Hepatocyte (in vitro differentiated cells): ENCODE measurements at regions not wholly inside any gene's neighbourhood (a gene's known extent, or its start where the extent isn't known, plus 50 kb on each side); places are given as distances from the start of the nearest gene placed in this dataset.

Experiments used
- DNase-seq: peaks from one replicate; pipeline ENCODE4 v3.0.0-alpha.2; 2016; ENCODE audit warnings: low spot score
- H2AFZ ChIP-seq: fragments of 200-600 bp; sonication (generic); 2 replicates; pipeline ENCODE4 v1.6.0; 2016; ENCODE audit warnings: antibody characterized with exemption, mild to moderate bottlenecking
- H3K27ac ChIP-seq: fragments of 200-600 bp; sonication (generic); 2 replicates; pipeline ENCODE4 v1.5.1; 2016; ENCODE audit warnings: mild to moderate bottlenecking
- H3K27me3 ChIP-seq: fragments of 200-600 bp; sonication (generic); 2 replicates; pipeline ENCODE4 v1.6.1; 2016
- H3K36me3 ChIP-seq: fragments of 200-600 bp; sonication (generic); replicated peaks from 2 replicates; pipeline ENCODE4 v1.5.1; 2016; ENCODE audit warnings: low read depth; ENCODE audit not compliant: insufficient read depth
- H3K4me1 ChIP-seq: fragments of 200-600 bp; sonication (generic); 2 replicates; pipeline ENCODE4 v1.5.1; 2016; ENCODE audit warnings: mild to moderate bottlenecking, moderate library complexity; ENCODE audit not compliant: insufficient read depth
- H3K4me2 ChIP-seq: fragments of 200-600 bp; sonication (generic); 2 replicates; pipeline ENCODE4 v1.6.0; 2016
- H3K4me3 ChIP-seq: fragments of 200-600 bp; sonication (generic); 2 replicates; pipeline ENCODE4 v1.5.1; 2016; ENCODE audit warnings: mild to moderate bottlenecking
- H3K79me2 ChIP-seq: fragments of 200-600 bp; sonication (generic); 2 replicates; pipeline ENCODE4 v1.6.0; 2017; ENCODE audit warnings: mild to moderate bottlenecking
- H3K9me2 ChIP-seq: fragments of 200-600 bp; sonication (generic); replicated peaks from 2 replicates; pipeline ENCODE4 v1.6.0; 2017; ENCODE audit warnings: mild to moderate bottlenecking; ENCODE audit not compliant: insufficient read depth
- H3K9me3 ChIP-seq: fragments of 200-600 bp; sonication (generic); 2 replicates; pipeline ENCODE4 v1.5.1; 2016; ENCODE audit warnings: low read depth, mild to moderate bottlenecking
- H4K20me1 ChIP-seq: fragments of 200-600 bp; sonication (generic); 2 replicates; pipeline ENCODE4 v1.6.0; 2016; ENCODE audit warnings: mild to moderate bottlenecking; ENCODE audit not compliant: insufficient read depth, poor library complexity, severe bottlenecking
- CTCF ChIP-seq: fragments of 200-600 bp; sonication (generic); IDR thresholded peaks from 2 replicates; pipeline ENCODE4 v1.5.1; 2016; ENCODE audit warnings: antibody characterized with exemption, mild to moderate bottlenecking; ENCODE audit not compliant: poor library complexity
- EZH2 ChIP-seq: fragments of 200-600 bp; sonication (generic); IDR thresholded peaks from 2 replicates; pipeline ENCODE4 v1.6.1; 2016; ENCODE audit warnings: antibody characterized with exemption, mild to moderate bottlenecking, borderline replicate concordance
- EZH2phosphoT487 ChIP-seq: fragments of 200-600 bp; sonication (generic); IDR thresholded peaks from one replicate; pipeline ENCODE4 v1.6.1; 2018; ENCODE audit warnings: antibody characterized with exemption, mild to moderate bottlenecking, low read depth, moderate library complexity; ENCODE audit not compliant: unreplicated experiment, severe bottlenecking
- WGBS: methylation state at CpG from one replicate; pipeline ENCODE4 v1.1.6; 2016; ENCODE audit warnings: low lambda C conversion rate; ENCODE audit errors: missing lambda C conversion rate; 5-methylcytosine and 5-hydroxymethylcytosine counted together

- no peak overlapping the region for H2AFZ ChIP-seq
- DNase-seq = no peak
- H3K4me2 ChIP-seq = no peak overlapping the region
- no peak overlapping the region for H3K27ac ChIP-seq
- H3K27me3 ChIP-seq = no peaks in the 10 kb centered on the region
- no peaks in the 10 kb centered on the region for H3K4me1 ChIP-seq
- H4K20me1 ChIP-seq = no peaks in the 10 kb centered on the region
- H3K79me2 ChIP-seq = no peaks in the 10 kb centered on the region
- H3K4me3 ChIP-seq = no peak overlapping the region
- H3K9me2 ChIP-seq = no peaks in the 10 kb centered on the region
- H3K9me3 ChIP-seq = no peaks in the 10 kb centered on the region
- no peaks in the 10 kb centered on the region for H3K36me3 ChIP-seq
- no peak for TF ChIP-seq EZH2phosphoT487
- TF ChIP-seq EZH2 = no peak
- TF ChIP-seq CTCF = no peak
- 80% methylated on average over 4 of the region's 4 CpGs for WGBS
Observed at GRCh38 chr6:8213995-8214394, 111.6 kb upstream of the EEF1E1 start.

- no peak for TF ChIP-seq EZH2phosphoT487
- TF ChIP-seq EZH2 = no peak
- no peak for TF ChIP-seq CTCF
- Histone ChIP-seq H3K4me2 (no peak overlapping the region), H3K9me2 (no peaks in the 10 kb centered on the region), H3K27me3 (no peaks in the 10 kb centered on the region), H3K79me2 (no peaks in the 10 kb centered on the region), H2AFZ (no peak overlapping the region), H3K9me3 (no peaks in the 10 kb centered on the region), H3K36me3 (no peaks in the 10 kb centered on the region), H3K27ac (no peak overlapping the region), H3K4me3 (no peak overlapping the region), H4K20me1 (no peaks in the 10 kb centered on the region), H3K4me1 (no peaks in the 10 kb centered on the region)
- DNase-seq = no peak
- WGBS = 91% methylated on average over 2 of the region's 2 CpGs
Observed at GRCh38 chr6:8212720-8213434, 110.5 kb upstream of the EEF1E1 start.

GRCh38 chr6:8207869-8208191 lies 105.5 kb upstream of the EEF1E1 start:
- Histone ChIP-seq H3K27ac (no peak overlapping the region), H3K9me2 (no peaks in the 10 kb centered on the region), H3K4me1 (no peaks in the 10 kb centered on the region), H3K79me2 (no peaks in the 10 kb centered on the region), H3K36me3 (no peaks in the 10 kb centered on the region), H3K4me3 (no peak overlapping the region), H3K4me2 (no peak overlapping the region), H3K9me3 (no peaks in the 10 kb centered on the region), H2AFZ (no peak overlapping the region), H4K20me1 (no peaks in the 10 kb centered on the region), H3K27me3 (no peaks in the 10 kb centered on the region)
- no peak for DNase-seq
- TF ChIP-seq EZH2 (no peak), CTCF (no peak), EZH2phosphoT487 (no peak)
- 100% methylated on average over 1 of the region's 1 CpG for WGBS
